Occipital lobe (tissue), 1 donor: ENCODE measurements at regions not wholly inside any gene's neighbourhood (a gene's known extent, or its start where the extent isn't known, plus 50 kb on each side); places are given as distances from the start of the nearest gene placed in this dataset.
"Not testable (repeated sequence)": the region's sequence is repeated elsewhere in the genome, so short reads cannot be mapped to it uniquely, and the experiment has no call there.

Experiments used
- DNase-seq: peaks from one replicate; lab custom pipeline; 2025; lab: John Stamatoyannopoulos, UW

- no peak for DNase-seq
Measured at GRCh38 chr4:174183259-174183658, 100.2 kb downstream of the FBXO8 start.

- DNase-seq: no peak
Measured at GRCh38 chr4:174181827-174182226, 101.6 kb downstream of the FBXO8 start.

GRCh38 chr4:174177536-174177935, 105.9 kb downstream of the FBXO8 start:
- no peak for DNase-seq

- DNase-seq: not testable (repeated sequence)
Measured at GRCh38 chr4:174175836-174176235, 107.6 kb downstream of the FBXO8 start.

- DNase-seq: no peak
Measured at GRCh38 chr4:174173360-174173759, 110.1 kb downstream of the FBXO8 start.

GRCh38 chr4:174172274-174172673, 111.2 kb downstream of the FBXO8 start:
- DNase-seq: no peak

- no peak for DNase-seq
Measured at GRCh38 chr4:174170906-174171305, 112.6 kb downstream of the FBXO8 start.

GRCh38 chr4:174170091-174170490, 113.4 kb downstream of the FBXO8 start:
- DNase-seq: no peak

GRCh38 chr4:174157106-174157607, 126.3 kb downstream of the FBXO8 start:
- DNase-seq: no peak

GRCh38 chr4:174156239-174156826, 127.1 kb downstream of the FBXO8 start:
- no peak for DNase-seq

- DNase-seq: no peak
Measured at GRCh38 chr4:174154215-174154854, 129.1 kb downstream of the FBXO8 start.

GRCh38 chr4:174152717-174153466, 130.6 kb downstream of the FBXO8 start:
- DNase-seq: no peak

GRCh38 chr4:174147863-174148262, 135.6 kb downstream of the FBXO8 start:
- no peak for DNase-seq

- no peak for DNase-seq
Measured at GRCh38 chr4:174144106-174144505, 139.4 kb downstream of the FBXO8 start.

GRCh38 chr4:174141876-174142275, 141.6 kb downstream of the FBXO8 start:
- no peak for DNase-seq

- DNase-seq: no peak
Measured at GRCh38 chr4:174138616-174139015, 144.9 kb downstream of the FBXO8 start.

GRCh38 chr4:174137698-174138097, 145.8 kb downstream of the FBXO8 start:
- no peak for DNase-seq

- no peak for DNase-seq
Measured at GRCh38 chr4:174135936-174136406, 147.5 kb downstream of the FBXO8 start.

- DNase-seq: no peak
Measured at GRCh38 chr4:174135530-174135929, 147.9 kb downstream of the FBXO8 start.

- DNase-seq: no peak
Measured at GRCh38 chr4:174134361-174134760, 149.1 kb downstream of the FBXO8 start.

GRCh38 chr4:174133551-174133950, 149.9 kb downstream of the FBXO8 start:
- no peak for DNase-seq

GRCh38 chr4:174131901-174132300, 151.6 kb downstream of the FBXO8 start:
- no peak for DNase-seq
